NT2/D1 (cell line): ENCODE measurements at regions not wholly inside any gene's neighbourhood (a gene's known extent, or its start where the extent isn't known, plus 50 kb on each side); places are given as distances from the start of the nearest gene placed in this dataset.

Experiments
- DNase-seq: peaks from one replicate; pipeline ENCODE4 v3.0.0-alpha.2; 2011; ENCODE audit warnings: low read depth, low spot score
- H3K27me3 ChIP-seq: 2 replicates; pipeline ENCODE4 v1.6.0; 2011; ENCODE audit warnings: mild to moderate bottlenecking; ENCODE audit not compliant: insufficient read length, insufficient read depth
- H3K36me3 ChIP-seq: 2 replicates; pipeline ENCODE4 v1.6.1; 2011; ENCODE audit warnings: mild to moderate bottlenecking, low read length, mixed read lengths; ENCODE audit not compliant: insufficient read depth, insufficient read length
- H3K4me1 ChIP-seq: 2 replicates; pipeline ENCODE4 v1.5.1; 2011; ENCODE audit not compliant: insufficient read depth, insufficient read length
- H3K4me3 ChIP-seq: 2 replicates; pipeline ENCODE4 v1.5.1; 2011; ENCODE audit warnings: low read depth; ENCODE audit not compliant: insufficient read length
- H3K9ac ChIP-seq: 2 replicates; pipeline ENCODE4 v1.6.0; 2011; ENCODE audit warnings: low read depth; ENCODE audit not compliant: insufficient read length
- H3K9me3 ChIP-seq: 2 replicates; pipeline ENCODE4 v1.5.1; 2011; ENCODE audit warnings: mild to moderate bottlenecking, low read length; ENCODE audit not compliant: insufficient read depth
- SUZ12 ChIP-seq: IDR thresholded peaks from 2 replicates; pipeline ENCODE4 v1.6.1; 2011; ENCODE audit not compliant: insufficient read length, insufficient read depth; ENCODE audit errors: extremely low read depth
- YY1 ChIP-seq: IDR thresholded peaks from 2 replicates; pipeline ENCODE4 v1.6.1; 2011; ENCODE audit not compliant: insufficient read length, insufficient read depth
- ZNF274 ChIP-seq: IDR thresholded peaks from 2 replicates; pipeline ENCODE4 v1.6.1; 2011; ENCODE audit warnings: mild to moderate bottlenecking, low read depth, low read length

GRCh38 chr1:83543222-83543973 lies 455.5 kb downstream of the TTLL7 start:
- DNase-seq, result no peak
- no peak overlapping the region for H3K9ac ChIP-seq
- no peaks in the 10 kb centered on the region for H3K36me3 ChIP-seq
- no peak overlapping the region for H3K4me3 ChIP-seq
- H3K9me3 ChIP-seq, result no peaks in the 10 kb centered on the region
- no peaks in the 10 kb centered on the region for H3K4me1 ChIP-seq
- no peak for TF ChIP-seq SUZ12
- no peak for TF ChIP-seq YY1
- TF ChIP-seq ZNF274, result no peak
- H3K27me3 ChIP-seq, result no peaks in the 10 kb centered on the region

- Histone ChIP-seq H3K27me3 (no peaks in the 10 kb centered on the region), H3K9me3 (no peaks in the 10 kb centered on the region), H3K36me3 (no peaks in the 10 kb centered on the region), H3K4me1 (no peaks in the 10 kb centered on the region), H3K9ac (no peak overlapping the region), H3K4me3 (no peak overlapping the region)
- no peak for DNase-seq
- no peak for TF ChIP-seq YY1
Observed at GRCh38 chr1:83531521-83532309, 467.2 kb downstream of the TTLL7 start.

- H3K9ac ChIP-seq, result no peak overlapping the region
- H3K36me3 ChIP-seq, result no peaks in the 10 kb centered on the region
- H3K4me3 ChIP-seq, result no peak overlapping the region
- no peaks in the 10 kb centered on the region for H3K27me3 ChIP-seq
- no peak for DNase-seq
- no peak for TF ChIP-seq SUZ12
- TF ChIP-seq YY1, result no peak
- TF ChIP-seq ZNF274, result no peak
- no peaks in the 10 kb centered on the region for H3K4me1 ChIP-seq
- H3K9me3 ChIP-seq, result no peaks in the 10 kb centered on the region
Observed at GRCh38 chr1:83530506-83530905, 468.4 kb downstream of the TTLL7 start.

- H3K9ac ChIP-seq, result no peak overlapping the region
- no peaks in the 10 kb centered on the region for H3K36me3 ChIP-seq
- DNase-seq, result no peak
- no peaks in the 10 kb centered on the region for H3K27me3 ChIP-seq
- no peaks in the 10 kb centered on the region for H3K9me3 ChIP-seq
- H3K4me3 ChIP-seq, result no peak overlapping the region
- H3K4me1 ChIP-seq, result no peaks in the 10 kb centered on the region
- TF ChIP-seq SUZ12 (no peak), ZNF274 (no peak), YY1 (no peak)
Observed at GRCh38 chr1:83527987-83528386, 470.9 kb downstream of the TTLL7 start.

GRCh38 chr1:83520797-83521196 lies 478.1 kb downstream of the TTLL7 start:
- H3K36me3 ChIP-seq, result no peaks in the 10 kb centered on the region
- H3K9ac ChIP-seq, result no peak overlapping the region
- no peaks in the 10 kb centered on the region for H3K27me3 ChIP-seq
- H3K4me1 ChIP-seq, result no peaks in the 10 kb centered on the region
- H3K4me3 ChIP-seq, result no peak overlapping the region
- DNase-seq, result no peak
- no peaks in the 10 kb centered on the region for H3K9me3 ChIP-seq
- TF ChIP-seq ZNF274 (no peak), SUZ12 (no peak), YY1 (no peak)

- Histone ChIP-seq H3K4me3 (no peak overlapping the region), H3K27me3 (no peaks in the 10 kb centered on the region), H3K4me1 (no peaks in the 10 kb centered on the region), H3K9ac (no peak overlapping the region), H3K36me3 (no peaks in the 10 kb centered on the region), H3K9me3 (no peaks in the 10 kb centered on the region)
- TF ChIP-seq ZNF274 (no peak), YY1 (no peak), SUZ12 (no peak)
- no peak for DNase-seq
Observed at GRCh38 chr1:83516369-83516768, 482.6 kb downstream of the TTLL7 start.

GRCh38 chr1:83515578-83516154 lies 483.3 kb downstream of the TTLL7 start:
- no peaks in the 10 kb centered on the region for H3K9me3 ChIP-seq
- no peaks in the 10 kb centered on the region for H3K27me3 ChIP-seq
- no peak overlapping the region for H3K4me3 ChIP-seq
- H3K9ac ChIP-seq, result no peak overlapping the region
- H3K4me1 ChIP-seq, result no peaks in the 10 kb centered on the region
- H3K36me3 ChIP-seq, result no peaks in the 10 kb centered on the region
- DNase-seq, result no peak
- TF ChIP-seq ZNF274 (no peak), SUZ12 (no peak), YY1 (no peak)
